ENCODE measurements at regions not wholly inside any gene's neighbourhood (a gene's known extent, or its start where the extent isn't known, plus 50 kb on each side); places are given as distances from the start of the nearest gene placed in this dataset.

DNA sequence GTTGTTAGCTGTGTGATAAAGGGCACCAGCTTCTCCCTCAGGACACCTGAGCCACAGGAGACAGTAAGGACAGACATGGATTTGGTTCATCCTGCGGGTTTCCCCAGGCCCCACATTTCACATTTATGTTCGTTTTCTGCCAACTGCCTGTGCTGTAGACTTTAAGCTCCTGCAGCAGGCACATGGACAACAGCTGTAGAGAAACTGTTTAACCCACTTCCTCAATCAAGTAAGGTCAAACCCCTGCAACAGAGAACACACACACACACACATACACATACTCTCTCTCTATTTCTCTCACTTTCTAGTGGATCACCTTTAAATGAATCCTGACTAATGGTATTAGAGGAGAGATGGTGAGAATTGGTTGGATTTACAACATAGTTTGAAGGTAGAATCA, 90.7 kb downstream of the C11orf87 start:
- Histone ChIP-seq H3K36me3 (no peaks in the 10 kb centered on the region), H3K4me3 (no peak overlapping the region), H3K27me3 (replicated peaks; ENCODE audit: insufficient read depth) (no peaks in the 10 kb centered on the region), H3K9me3 (no peaks in the 10 kb centered on the region), H3K27ac (no peak overlapping the region), H3K4me1 (replicated peaks) (no peaks in the 10 kb centered on the region)
- DNase-seq (ENCODE audit: low spot score) = no peak
- intact Hi-C loops (cut with DNase I) = no loop called here
- WGBS = 75% methylated on average over 2 of the region's 2 CpGs
- TF ChIP-seq, protein P1, sequence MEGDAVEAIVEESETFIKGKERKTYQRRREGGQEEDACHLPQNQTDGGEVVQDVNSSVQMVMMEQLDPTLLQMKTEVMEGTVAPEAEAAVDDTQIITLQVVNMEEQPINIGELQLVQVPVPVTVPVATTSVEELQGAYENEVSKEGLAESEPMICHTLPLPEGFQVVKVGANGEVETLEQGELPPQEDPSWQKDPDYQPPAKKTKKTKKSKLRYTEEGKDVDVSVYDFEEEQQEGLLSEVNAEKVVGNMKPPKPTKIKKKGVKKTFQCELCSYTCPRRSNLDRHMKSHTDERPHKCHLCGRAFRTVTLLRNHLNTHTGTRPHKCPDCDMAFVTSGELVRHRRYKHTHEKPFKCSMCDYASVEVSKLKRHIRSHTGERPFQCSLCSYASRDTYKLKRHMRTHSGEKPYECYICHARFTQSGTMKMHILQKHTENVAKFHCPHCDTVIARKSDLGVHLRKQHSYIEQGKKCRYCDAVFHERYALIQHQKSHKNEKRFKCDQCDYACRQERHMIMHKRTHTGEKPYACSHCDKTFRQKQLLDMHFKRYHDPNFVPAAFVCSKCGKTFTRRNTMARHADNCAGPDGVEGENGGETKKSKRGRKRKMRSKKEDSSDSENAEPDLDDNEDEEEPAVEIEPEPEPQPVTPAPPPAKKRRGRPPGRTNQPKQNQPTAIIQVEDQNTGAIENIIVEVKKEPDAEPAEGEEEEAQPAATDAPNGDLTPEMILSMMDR (IDR thresholded peaks at IDR 0.05) = no peak
- no peak for TF ChIP-seq POLR2AphosphoS5 (IDR thresholded peaks at IDR 0.05)
- no peak for TF ChIP-seq POLR2A (IDR thresholded peaks at IDR 0.05)

GRCh38 chr11:109514313-109515018, 92.5 kb downstream of the C11orf87 start:
- WGBS = 39% methylated on average over 2 of the region's 2 CpGs
- no peak for DNase-seq (ENCODE audit: low spot score)
- no peaks in the 10 kb centered on the region for H3K36me3 ChIP-seq

GRCh38 chr11:109519253-109519652, 97.3 kb downstream of the C11orf87 start:
- no peak for DNase-seq (ENCODE audit: low spot score)
- TF ChIP-seq POLR2A (IDR thresholded peaks at IDR 0.05) (no peak), POLR2AphosphoS5 (IDR thresholded peaks at IDR 0.05) (no peak)
- TF ChIP-seq, protein P1 (IDR thresholded peaks at IDR 0.05) = no peak
- Histone ChIP-seq H3K4me3 (no peak overlapping the region), H3K4me1 (replicated peaks) (no peaks in the 10 kb centered on the region), H3K9me3 (no peaks in the 10 kb centered on the region), H3K27me3 (replicated peaks; ENCODE audit: insufficient read depth) (no peaks in the 10 kb centered on the region), H3K36me3 (no peaks in the 10 kb centered on the region), H3K27ac (no peak overlapping the region)
- WGBS = 90% methylated on average over 2 of the region's 2 CpGs
- intact Hi-C loops (cut with DNase I) = no loop called here

More at GRCh38 chr11:109514313-109515018, 92.5 kb downstream of the C11orf87 start:
- Histone ChIP-seq H3K27ac (no peak overlapping the region), H3K9me3 (no peaks in the 10 kb centered on the region), H3K4me3 (no peak overlapping the region), H3K27me3 (replicated peaks; ENCODE audit: insufficient read depth) (no peaks in the 10 kb centered on the region), H3K4me1 (replicated peaks) (no peaks in the 10 kb centered on the region)
- TF ChIP-seq POLR2A (IDR thresholded peaks at IDR 0.05) = no peak
- no peak for TF ChIP-seq POLR2AphosphoS5 (IDR thresholded peaks at IDR 0.05)
- TF ChIP-seq, protein P1 (IDR thresholded peaks at IDR 0.05) = no peak
- intact Hi-C loops (cut with DNase I) = no loop called here

DNA sequence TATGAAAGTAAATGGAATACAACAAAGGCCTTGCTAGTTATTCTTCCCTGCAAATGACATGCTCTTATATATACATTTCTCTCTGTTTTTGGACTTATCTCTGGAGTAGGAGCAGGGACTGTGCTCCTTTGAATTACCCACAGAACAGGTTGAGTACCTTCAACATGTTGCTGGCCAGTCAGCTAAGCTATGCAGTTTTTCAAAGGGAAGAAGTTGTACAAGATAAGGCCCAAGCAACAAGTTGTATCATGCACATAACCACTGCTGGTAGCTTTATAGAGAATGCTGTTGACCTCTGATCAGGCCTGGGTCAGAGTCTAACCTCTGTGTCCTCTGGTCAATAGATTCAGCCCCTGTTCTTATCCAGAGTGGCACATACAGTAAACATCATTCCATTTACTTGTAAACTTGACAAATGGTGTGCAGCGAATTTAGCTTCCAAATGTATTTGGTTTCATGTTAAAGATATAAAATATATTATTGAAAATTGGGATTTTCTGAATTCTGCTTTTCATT, 99.6 kb downstream of the C11orf87 start:
- no peak for DNase-seq (ENCODE audit: low spot score)
- H3K36me3 ChIP-seq = no peaks in the 10 kb centered on the region
- TF ChIP-seq POLR2AphosphoS5 (IDR thresholded peaks at IDR 0.05) = no peak
- TF ChIP-seq, protein P1 (IDR thresholded peaks at IDR 0.05) = no peak
- no peak for TF ChIP-seq POLR2A (IDR thresholded peaks at IDR 0.05)
- 51% methylated on average over 1 of the region's 1 CpG for WGBS
- no peaks in the 10 kb centered on the region for H3K4me1 ChIP-seq (replicated peaks)
- intact Hi-C loops (cut with DNase I) = no loop called here
- no peaks in the 10 kb centered on the region for H3K27me3 ChIP-seq (replicated peaks; ENCODE audit: insufficient read depth)
- H3K9me3 ChIP-seq = no peaks in the 10 kb centered on the region
- no peak overlapping the region for H3K27ac ChIP-seq
- no peak overlapping the region for H3K4me3 ChIP-seq

Measured in prostate gland (tissue), 2 donors.